K562 (cell line): ENCODE measurements at regions not wholly inside any gene's neighbourhood (a gene's known extent, or its start where the extent isn't known, plus 50 kb on each side); places are given as distances from the start of the nearest gene placed in this dataset.

Experiments used
- ATAC-seq: fragments of 200-7000 bp; cut with Tn5 transposase; 3 replicates; pipeline ENCODE4 v1.9.1; 2020; ENCODE audit warnings: moderate library complexity
- BruUV-seq: library from RNA; stranded (reverse); fragments of 400-500 nt; replicated peaks from 2 replicates; lab custom pipeline; 2021; lab: Mats Ljungman, UMichigan
- CTCF ChIA-PET: fragments of 300-600 bp; formaldehyde crosslinking; extraction: SDS; loops from one replicate; lab custom pipeline; 2021; ENCODE audit warnings: low intra/inter-chr PET ratio; lab: Yijun Ruan, JAX
- POLR2A ChIA-PET: fragments of 300-600, 350-650 bp; sonication (Branson Sonifier 250); formaldehyde crosslinking; extraction: SDS; loops from one replicate; lab custom pipeline; 2021; ENCODE audit warnings: antibody characterized with exemption, inconsistent platforms; lab: Yijun Ruan, JAX
- DNase-seq, 4 experiments: peaks; one replicate each; pipeline versions ENCODE4 v3.0.0 to v3.0.0-alpha.2; 2011 to 2018; ENCODE audit warnings: low spot score in 3 of 4, mixed read lengths in 3 of 4; ENCODE audit errors: extremely low read depth in 1 of 4
- FAIRE-seq: peaks from 2 replicates; lab custom pipeline; 2011; peaks lifted over from hg19 to GRCh38; lab: Jason Lieb, UNC
- H2AFZ ChIP-seq: 2 replicates; pipeline ENCODE4 v1.6.0; 2011; ENCODE audit warnings: low read depth, low read length, control low read depth, inconsistent platforms
- H3K27ac ChIP-seq: fragments of 200-600 bp; 3 replicates; pipeline ENCODE4 v1.8.0; 2011; ENCODE audit warnings: low read depth, mild to moderate bottlenecking, control low read depth, inconsistent platforms, low read length, moderate library complexity, mixed read lengths; ENCODE audit errors: extremely low read depth
- H3K27me3 ChIP-seq, 2 experiments: fragments of 300-600 bp in 1 of 2; 2 replicates in 1 of 2; 3 replicates in 1 of 2; pipeline versions ENCODE4 v1.6.0 to v1.8.0; 2011; ENCODE audit warnings: inconsistent platforms in 2 of 2, low read length in 2 of 2, mild to moderate bottlenecking in 1 of 2, mixed read lengths in 1 of 2, moderate library complexity in 1 of 2; ENCODE audit not compliant: control insufficient read depth in 2 of 2, insufficient read depth in 2 of 2
- H3K36me3 ChIP-seq: fragments of 300-600 bp; 3 replicates; pipeline ENCODE4 v1.8.0; 2011; ENCODE audit warnings: mild to moderate bottlenecking, low read length, inconsistent platforms; ENCODE audit not compliant: control insufficient read depth, insufficient read depth
- H3K4me1 ChIP-seq, 2 experiments: fragments of 200-600 bp in 1 of 2; replicated peaks in 1 of 2; 2 replicates in 1 of 2; 3 replicates in 1 of 2; pipeline versions ENCODE4 v1.5.1 to v1.8.0; 2011; ENCODE audit warnings: inconsistent platforms in 2 of 2, low read length in 2 of 2, mild to moderate bottlenecking in 1 of 2, mixed read lengths in 1 of 2, moderate library complexity in 1 of 2; ENCODE audit not compliant: control insufficient read depth in 2 of 2, insufficient read depth in 2 of 2
- H3K4me2 ChIP-seq: 2 replicates; pipeline ENCODE4 v1.6.1; 2011; ENCODE audit warnings: low read length, control low read depth, inconsistent platforms, mixed read lengths; ENCODE audit not compliant: insufficient read depth
- H3K4me3 ChIP-seq: fragments of 200-600 bp; sonication (generic), shearing (Covaris generic); 2 replicates; pipeline ENCODE4 v1.5.1; 2016; ENCODE audit warnings: control low read depth, inconsistent platforms
- H3K79me2 ChIP-seq: fragments of 200-600 bp; 3 replicates; pipeline ENCODE4 v1.8.0; 2011; ENCODE audit warnings: low read length, inconsistent platforms; ENCODE audit not compliant: control insufficient read depth, insufficient read depth
- H3K9ac ChIP-seq, 2 experiments: 2 replicates each; pipeline versions ENCODE4 v1.6.0 to v1.6.1; 2011; ENCODE audit warnings: low read depth in 2 of 2, low read length in 2 of 2, control low read depth in 1 of 2, inconsistent platforms in 1 of 2, mild to moderate bottlenecking in 1 of 2, mixed read lengths in 1 of 2; ENCODE audit not compliant: insufficient read depth in 1 of 2
- H3K9me1 ChIP-seq: one replicate; pipeline ENCODE4 v1.6.0; 2011; ENCODE audit warnings: inconsistent platforms, mild to moderate bottlenecking, low read length, moderate library complexity; ENCODE audit not compliant: control insufficient read depth, insufficient read depth
- H3K9me3 ChIP-seq: replicated peaks from 2 replicates; pipeline ENCODE4 v1.5.1; 2011; ENCODE audit warnings: low read depth, low read length, inconsistent platforms; ENCODE audit not compliant: control insufficient read depth, insufficient read depth
- H4K20me1 ChIP-seq: replicated peaks from 2 replicates; pipeline ENCODE4 v1.6.1; 2011; ENCODE audit warnings: low read length, inconsistent platforms, mixed read lengths; ENCODE audit not compliant: control insufficient read depth, insufficient read depth
- BRD9 ChIP-seq: fragments of 450-650 bp; IDR thresholded peaks from 2 replicates; pipeline ENCODE4 v1.6.1; 2018; ENCODE audit warnings: low read depth; ENCODE audit not compliant: partially characterized antibody
- FOXK1 ChIP-seq: sonication (generic); formaldehyde crosslinking; IDR thresholded peaks from 2 replicates; pipeline ENCODE4 v1.8.0; 2022; ENCODE audit warnings: missing genetic modification reagents, mild to moderate bottlenecking, borderline replicate concordance
- NR2C2 ChIP-seq, 2 experiments: fragments of 200-800 bp in 1 of 2; sonication (Bioruptor generic) in 1 of 2; sonication (generic) in 1 of 2; formaldehyde crosslinking in 1 of 2; IDR thresholded peaks; 2 replicates each; pipeline versions ENCODE4 v1.6.1 to v1.8.0; 2016 to 2022; ENCODE audit warnings: mild to moderate bottlenecking in 1 of 2, missing compliant biosample characterization in 1 of 2, missing genetic modification characterization in 1 of 2, missing genetic modification reagents in 1 of 2
- POLR2G ChIP-seq: fragments of 200-400 bp; formaldehyde crosslinking; IDR thresholded peaks from 2 replicates; pipeline ENCODE4 v1.6.1; 2017; ENCODE audit warnings: low read depth, mild to moderate bottlenecking, antibody characterized with exemption, low read length, moderate library complexity
- RBFOX2 ChIP-seq: fragments of 200-400 bp; formaldehyde crosslinking; IDR thresholded peaks from 2 replicates; pipeline ENCODE4 v1.6.1; 2017; ENCODE audit warnings: low read depth, mild to moderate bottlenecking, low read length, moderate library complexity
- ZNF174 ChIP-seq: fragments of 250-450 bp; sonication (Bioruptor Pico); IDR thresholded peaks from 2 replicates; pipeline ENCODE4 v1.4.0; 2020; ENCODE audit warnings: mild to moderate bottlenecking
- ZNF23 ChIP-seq: fragments of 250-450 bp; sonication (Bioruptor Pico); IDR thresholded peaks from 2 replicates; pipeline ENCODE4 v1.4.0; 2020; ENCODE audit warnings: mild to moderate bottlenecking
- ZNF583 ChIP-seq: fragments of 250-450 bp; sonication (Bioruptor Pico); IDR thresholded peaks from 2 replicates; pipeline ENCODE4 v1.4.0; 2020
- WGBS: fragments of 100-300 bp; shearing (Covaris generic); methylation state at CpG from one replicate; pipeline ENCODE4 v1.1.6; 2016; ENCODE audit warnings: low coverage, mixed read lengths; ENCODE audit not compliant: insufficient coverage; ENCODE audit errors: missing lambda C conversion rate; 5-methylcytosine and 5-hydroxymethylcytosine counted together
- in situ Hi-C: fragments of 300-500 bp; cut with MboI; formaldehyde crosslinking; loops from 4 replicates; pipeline ENCODE4 v1.15.0; 2018; ENCODE audit warnings: inconsistent platforms, mixed read lengths
- intact Hi-C: fragments of 100-400 bp; cut with micrococcal nuclease; formaldehyde crosslinking; loops from 2 replicates; pipeline ENCODE4 v1.14.2; 2022

GRCh38 chr10:89837165-89838043 lies 136.0 kb downstream of the KIF20B start:
- BruUV-seq = no TSS peak
- Histone ChIP-seq H2AFZ (peak overlapping the region; percentile 63; the same call in 1 of the 2 replicates), H3K4me2 (peak overlapping the region; percentile 43), H3K27ac (no peak overlapping the region), H3K4me3 (peak overlapping the region; percentile 12; the same call in 1 of the 2 replicates), H3K9me1 (no peaks in the 10 kb centered on the region), H3K36me3 (no peaks in the 10 kb centered on the region), H3K9me3 (no peaks in the 10 kb centered on the region), H3K27me3 (peaks cover 0 to 17% of the 10 kb centered on the region in 2 experiments; a peak in 2 of 5 replicates), H3K9ac (peak overlapping the region in 1 of 2 experiments; percentile 64; a peak in 1 of 4 replicates), H3K79me2 (no peaks in the 10 kb centered on the region), H4K20me1 (no peaks in the 10 kb centered on the region), H3K4me1 (peaks cover 0 to 13% of the 10 kb centered on the region in 2 experiments; a peak in 2 of 5 replicates)
- intact Hi-C loops = no loop called here
- DNase-seq = peak in 1 of 4 experiments; percentile 13
- CTCF ChIA-PET = no interaction called here
- in situ Hi-C loops = no loop called here
- POLR2A ChIA-PET = interaction anchor here (0.6 kb wide), 1 partner anchor 136 kb away, joined by 3 read pairs; the partner anchor contains the start of gene KIF20B
- peak; percentile 64 for ATAC-seq
- no peak for FAIRE-seq
- TF ChIP-seq RBFOX2 (0 out of 2 replicates have a peak, but pooled peaks have one; percentile 19), NR2C2 (CRISPR knock-in tag; IDR thresholded peaks at IDR 0.05) (no peak), NR2C2 (tag; IDR thresholded peaks at IDR 0.05) (peak; percentile 29; the same call in 1 of the 2 replicates), ZNF583 (CRISPR knock-in tag) (no peak), BRD9 (no peak), ZNF174 (CRISPR knock-in tag) (no peak), ZNF23 (CRISPR knock-in tag) (no peak), POLR2G (no peak), FOXK1 (CRISPR knock-in tag) (no peak)
- WGBS = 1% methylated on average over 27 of the region's 65 CpGs
